Lung (tissue), 11 donors: ENCODE measurements at regions not wholly inside any gene's neighbourhood (a gene's known extent, or its start where the extent isn't known, plus 50 kb on each side); places are given as distances from the start of the nearest gene placed in this dataset.

Source experiments
- ATAC-seq: fragments of 200-7000 bp; cut with Tn5 transposase; one replicate; pipeline ENCODE4 v1.9.1; 2020; ENCODE audit warnings: moderate number of reproducible peaks; ENCODE audit not compliant: insufficient read depth, low FRiP score
- DNase-seq, 3 donors: peaks; one replicate each; pipeline ENCODE4 v3.0.0-alpha.2; 2013 to 2017
- H3K27ac ChIP-seq, 2 donors: one replicate each; pipeline ENCODE4 v1.5.1; 2013; ENCODE audit warnings: mild to moderate bottlenecking in 2 of 2, moderate library complexity in 2 of 2, control low read depth in 1 of 2, inconsistent platforms in 1 of 2, low read depth in 1 of 2, low read length in 1 of 2
- H3K27me3 ChIP-seq, 3 donors: one replicate each; pipeline ENCODE4 v1.5.1; 2013; ENCODE audit warnings: low read length in 2 of 3; ENCODE audit not compliant: control insufficient read depth in 3 of 3, insufficient read depth in 3 of 3
- H3K36me3 ChIP-seq, 4 donors: one replicate each; pipeline ENCODE4 v1.5.1; 2013; ENCODE audit warnings: low read length in 4 of 4, mild to moderate bottlenecking in 1 of 4, moderate library complexity in 1 of 4; ENCODE audit not compliant: control insufficient read depth in 4 of 4, insufficient read depth in 4 of 4
- H3K4me1 ChIP-seq, 5 donors: one replicate each; pipeline ENCODE4 v1.5.1; 2013; ENCODE audit warnings: low read length in 5 of 5, mild to moderate bottlenecking in 2 of 5, moderate library complexity in 1 of 5; ENCODE audit not compliant: control insufficient read depth in 5 of 5, insufficient read depth in 5 of 5
- H3K4me3 ChIP-seq: one replicate; pipeline ENCODE4 v1.5.1; 2013; ENCODE audit warnings: mild to moderate bottlenecking, control low read depth, moderate library complexity
- H3K9ac ChIP-seq, 2 donors: one replicate each; pipeline ENCODE4 v1.5.1; 2013; ENCODE audit warnings: low read length in 2 of 2, control low read depth in 1 of 2; ENCODE audit not compliant: insufficient read depth in 1 of 2
- H3K9me3 ChIP-seq, 4 donors: one replicate each; pipeline ENCODE4 v1.5.1; 2013; ENCODE audit warnings: low read length in 3 of 4, mild to moderate bottlenecking in 1 of 4, moderate library complexity in 1 of 4; ENCODE audit not compliant: control insufficient read depth in 4 of 4, insufficient read depth in 3 of 4
- WGBS, 2 donors: extraction: QIAGEN DNeasy Blood & Tissue Kit; methylation state at CpG; one replicate each; pipeline ENCODE4 v1.1.7; 2013; 5-methylcytosine and 5-hydroxymethylcytosine counted together
- TF ChIP-seq, protein P1 (sequence below): IDR thresholded peaks from 2 replicates; pipeline ENCODE4 v1.5.1; 2012; ENCODE audit warnings: mild to moderate bottlenecking; ENCODE audit errors: control extremely low read depth, extremely low read depth
- donor health status: control.
- donor health status: control.
- donor health status: Bipolar disorder and iron deficiency.
- donor health status: healthy.
- donor health status: DM: yes; HTN: yes; CAD: no.

DNA sequence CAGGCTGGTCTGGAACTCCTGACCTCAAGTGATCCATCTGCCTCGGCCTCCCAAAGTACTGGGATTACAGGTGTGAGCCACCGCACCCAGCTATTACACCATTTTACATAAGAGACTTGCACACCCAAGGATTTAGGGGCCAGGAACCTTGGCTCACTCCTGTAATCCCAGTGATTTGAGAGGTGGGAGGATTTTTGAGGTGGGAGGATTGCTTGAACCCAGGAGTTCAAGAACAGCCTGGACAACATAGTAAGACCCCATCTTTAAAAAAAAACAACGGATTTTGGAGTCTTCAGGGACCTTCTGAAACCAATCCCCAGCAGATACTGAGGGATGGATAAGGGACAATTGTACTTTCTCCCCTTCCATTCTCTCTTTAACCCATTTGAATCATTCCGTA, 55.3 kb upstream of the PIM1 start:
- peaks cover 0 to 9% (median 1%) of the 10 kb centered on the region in 5 donors for H3K4me1 ChIP-seq
- no peaks in the 10 kb centered on the region for H3K36me3 ChIP-seq
- 99% methylated on average over 4 of the region's 4 CpGs for WGBS, 2 donors
- no peak overlapping the region for H3K9ac ChIP-seq
- no peak overlapping the region for H3K27ac ChIP-seq
- ATAC-seq: no peak
- no peak for DNase-seq
- no peaks in the 10 kb centered on the region for H3K27me3 ChIP-seq
- H3K9me3 ChIP-seq: peaks cover 0 to 2% (median 0%) of the 10 kb centered on the region in 4 donors
- TF ChIP-seq, protein P1, sequence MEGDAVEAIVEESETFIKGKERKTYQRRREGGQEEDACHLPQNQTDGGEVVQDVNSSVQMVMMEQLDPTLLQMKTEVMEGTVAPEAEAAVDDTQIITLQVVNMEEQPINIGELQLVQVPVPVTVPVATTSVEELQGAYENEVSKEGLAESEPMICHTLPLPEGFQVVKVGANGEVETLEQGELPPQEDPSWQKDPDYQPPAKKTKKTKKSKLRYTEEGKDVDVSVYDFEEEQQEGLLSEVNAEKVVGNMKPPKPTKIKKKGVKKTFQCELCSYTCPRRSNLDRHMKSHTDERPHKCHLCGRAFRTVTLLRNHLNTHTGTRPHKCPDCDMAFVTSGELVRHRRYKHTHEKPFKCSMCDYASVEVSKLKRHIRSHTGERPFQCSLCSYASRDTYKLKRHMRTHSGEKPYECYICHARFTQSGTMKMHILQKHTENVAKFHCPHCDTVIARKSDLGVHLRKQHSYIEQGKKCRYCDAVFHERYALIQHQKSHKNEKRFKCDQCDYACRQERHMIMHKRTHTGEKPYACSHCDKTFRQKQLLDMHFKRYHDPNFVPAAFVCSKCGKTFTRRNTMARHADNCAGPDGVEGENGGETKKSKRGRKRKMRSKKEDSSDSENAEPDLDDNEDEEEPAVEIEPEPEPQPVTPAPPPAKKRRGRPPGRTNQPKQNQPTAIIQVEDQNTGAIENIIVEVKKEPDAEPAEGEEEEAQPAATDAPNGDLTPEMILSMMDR: no peak
- no peak overlapping the region for H3K4me3 ChIP-seq

DNA sequence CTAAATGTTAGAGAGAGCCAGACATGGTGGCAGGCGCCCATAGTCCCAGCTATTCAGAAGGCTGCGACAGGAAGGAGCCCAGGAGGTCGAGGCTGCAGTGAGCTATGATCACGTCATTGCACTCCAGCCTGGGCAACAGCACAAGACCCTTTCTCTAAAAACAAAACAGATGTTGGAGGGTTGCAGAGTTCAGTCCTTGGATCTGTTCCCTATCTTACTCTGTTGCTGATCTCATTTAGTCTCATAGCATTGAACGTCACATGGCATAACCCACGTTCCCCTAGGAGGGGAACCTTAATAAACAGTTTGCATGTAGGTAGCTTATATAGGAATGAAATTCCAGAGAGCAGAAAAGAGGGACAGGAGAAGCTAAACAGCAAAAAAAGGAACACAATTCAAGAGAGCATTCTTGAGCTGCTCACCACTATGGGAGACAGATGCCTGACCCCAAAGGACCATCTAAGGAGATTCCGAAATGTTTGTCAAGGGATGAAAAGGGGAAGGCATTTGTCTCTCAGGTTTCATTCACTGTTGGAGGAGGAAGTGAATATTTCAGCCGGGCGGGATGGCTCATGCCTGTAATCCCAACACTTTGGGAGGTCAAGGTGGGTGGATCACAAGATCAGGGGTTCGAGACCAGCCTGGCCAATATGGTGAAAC, 54.6 kb upstream of the PIM1 start:
- DNase-seq (no peak), ATAC-seq (no peak)
- H3K27ac ChIP-seq: no peak overlapping the region
- H3K9me3 ChIP-seq: peaks cover 0 to 2% (median 0%) of the 10 kb centered on the region in 4 donors
- peaks cover 0 to 3% (median 0%) of the 10 kb centered on the region in 5 donors for H3K4me1 ChIP-seq
- H3K27me3 ChIP-seq: no peaks in the 10 kb centered on the region
- H3K4me3 ChIP-seq: no peak overlapping the region
- TF ChIP-seq, protein P1: no peak
- no peaks in the 10 kb centered on the region for H3K36me3 ChIP-seq
- no peak overlapping the region for H3K9ac ChIP-seq
- 68 to 75% methylated on average over 10 of the region's 10 CpGs for WGBS, 2 donors

DNA sequence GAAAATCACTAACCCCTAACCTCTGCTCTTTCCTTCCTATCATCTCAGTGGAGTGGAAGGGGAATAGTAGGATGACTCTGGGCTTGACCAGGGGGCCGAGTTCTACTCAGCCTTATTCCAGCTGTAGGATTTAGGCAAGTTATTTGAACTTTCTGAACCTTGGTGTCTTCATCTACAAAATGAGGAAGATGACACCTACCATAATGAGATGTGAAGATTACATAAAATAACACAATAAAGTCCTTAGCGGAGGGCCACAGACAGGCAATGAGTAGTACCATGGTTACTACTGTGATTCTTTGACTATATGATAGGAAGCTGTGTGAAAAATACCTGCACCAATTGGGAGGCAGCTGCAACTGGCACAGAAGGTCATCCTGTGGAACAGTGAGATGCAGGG, 53.6 kb upstream of the PIM1 start:
- 97% methylated on average over 2 of the region's 2 CpGs for WGBS, 2 donors
- Histone ChIP-seq H3K27me3 (no peaks in the 10 kb centered on the region), H3K4me3 (no peak overlapping the region), H3K27ac (no peak overlapping the region), H3K9ac (no peak overlapping the region), H3K36me3 (no peaks in the 10 kb centered on the region), H3K9me3 (peaks cover 0 to 2% (median 0%) of the 10 kb centered on the region in 4 donors), H3K4me1 (no peaks in the 10 kb centered on the region)
- ATAC-seq (no peak), DNase-seq (no peak)
- TF ChIP-seq, protein P1: no peak
